NT2/D1 (cell line): ENCODE measurements at regions not wholly inside any gene's neighbourhood (a gene's known extent, or its start where the extent isn't known, plus 50 kb on each side); places are given as distances from the start of the nearest gene placed in this dataset.
"Not testable (repeated sequence)": the region's sequence is repeated elsewhere in the genome, so short reads cannot be mapped to it uniquely, and the experiment has no call there.

Source experiments
- SUZ12 ChIP-seq: IDR thresholded peaks from 2 replicates; pipeline ENCODE4 v1.6.1; 2011; ENCODE audit not compliant: insufficient read length, insufficient read depth; ENCODE audit errors: extremely low read depth
- YY1 ChIP-seq: IDR thresholded peaks from 2 replicates; pipeline ENCODE4 v1.6.1; 2011; ENCODE audit not compliant: insufficient read length, insufficient read depth
- ZNF274 ChIP-seq: IDR thresholded peaks from 2 replicates; pipeline ENCODE4 v1.6.1; 2011; ENCODE audit warnings: mild to moderate bottlenecking, low read depth, low read length

- TF ChIP-seq ZNF274, YY1, SUZ12: not testable (repeated sequence)
These were observed 81.4 kb upstream of the CDH9 start for GRCh38 chr5:27119736-27120321.
